Activated CD4-positive, alpha-beta memory T cell treated with anti-CD3 and anti-CD28 coated beads, Interleukin-2, amount 10 ng/mL, durations not matched to agents 7 days and 5 days (primary cell): ENCODE measurements at regions not wholly inside any gene's neighbourhood (a gene's known extent, or its start where the extent isn't known, plus 50 kb on each side); places are given as distances from the start of the nearest gene placed in this dataset.
A peak's percentile ranks its signal among the peaks of the same experiment; 100 is the strongest.

Source experiments
- CTCF ChIA-PET: fragments of 350-600 bp; sonication (Branson Sonifier 250); formaldehyde crosslinking; loops from one replicate; lab custom pipeline; 2021; ENCODE audit warnings: antibody characterized with exemption, inconsistent platforms; lab: Charles Lee
- POLR2A ChIA-PET: fragments of 350-600 bp; sonication (Branson Sonifier 250); formaldehyde crosslinking; loops from one replicate; lab custom pipeline; 2021; ENCODE audit warnings: antibody characterized with exemption; lab: Charles Lee
- DNase-seq: peaks from one replicate; pipeline ENCODE4 v3.0.0-alpha.2; 2020
- H3K27ac Mint-ChIP-seq: one replicate; pipeline ENCODE4 v1.8.0; 2021; ENCODE audit warnings: mild to moderate bottlenecking, mixed read lengths
- H3K27me3 Mint-ChIP-seq: one replicate; pipeline ENCODE4 v1.8.0; 2021; ENCODE audit warnings: mixed read lengths
- H3K36me3 Mint-ChIP-seq: one replicate; pipeline ENCODE4 v1.8.0; 2021; ENCODE audit warnings: low read depth, mixed read lengths
- H3K4me1 Mint-ChIP-seq: one replicate; pipeline ENCODE4 v1.8.0; 2021; ENCODE audit warnings: mixed read lengths
- H3K4me3 Mint-ChIP-seq: one replicate; pipeline ENCODE4 v1.8.0; 2021; ENCODE audit warnings: mild to moderate bottlenecking, mixed read lengths
- H3K9me3 Mint-ChIP-seq: one replicate; pipeline ENCODE4 v1.8.0; 2021; ENCODE audit warnings: mixed read lengths

GRCh38 chr5:174430940-174431339, 293.4 kb upstream of the MSX2 start:
- ChIA-PET CTCF (no interaction called here), POLR2A (no interaction called here)
- Mint-ChIP-seq H3K27ac (no peak overlapping the region), H3K4me3 (no peak overlapping the region), H3K27me3 (no peaks in the 10 kb centered on the region), H3K4me1 (no peaks in the 10 kb centered on the region), H3K36me3 (no peaks in the 10 kb centered on the region), H3K9me3 (no peaks in the 10 kb centered on the region)
- no peak for DNase-seq

- H3K27me3 Mint-ChIP-seq: no peaks in the 10 kb centered on the region
- no peaks in the 10 kb centered on the region for H3K9me3 Mint-ChIP-seq
- ChIA-PET POLR2A (no interaction called here), CTCF (no interaction called here)
- no peak for DNase-seq
- no peaks in the 10 kb centered on the region for H3K36me3 Mint-ChIP-seq
- H3K4me3 Mint-ChIP-seq: no peak overlapping the region
- no peaks in the 10 kb centered on the region for H3K4me1 Mint-ChIP-seq
- no peak overlapping the region for H3K27ac Mint-ChIP-seq
Measured at GRCh38 chr5:174431504-174431903, 292.9 kb upstream of the MSX2 start.

- DNase-seq: no peak
- Mint-ChIP-seq H3K4me3 (no peak overlapping the region), H3K27ac (no peak overlapping the region), H3K9me3 (peaks cover 4% of the 10 kb centered on the region), H3K27me3 (no peaks in the 10 kb centered on the region), H3K36me3 (no peaks in the 10 kb centered on the region), H3K4me1 (no peaks in the 10 kb centered on the region)
- CTCF ChIA-PET: no interaction called here
- POLR2A ChIA-PET: interaction anchor here (0.6 kb wide), 1 partner anchor 388 kb away, joined by 3 read pairs; no protein-coding TSS in a partner anchor
Measured at GRCh38 chr5:174433098-174433497, 291.3 kb upstream of the MSX2 start.

GRCh38 chr5:174436750-174437149, 287.6 kb upstream of the MSX2 start:
- no peak for DNase-seq
- Mint-ChIP-seq H3K4me1 (no peaks in the 10 kb centered on the region), H3K27me3 (no peaks in the 10 kb centered on the region), H3K36me3 (no peaks in the 10 kb centered on the region), H3K9me3 (peaks cover 6% of the 10 kb centered on the region), H3K4me3 (no peak overlapping the region), H3K27ac (no peak overlapping the region)
- ChIA-PET POLR2A (no interaction called here), CTCF (interaction anchor here (0.6 kb wide), 1 partner anchor 1885 kb away, joined by 3 read pairs; no protein-coding TSS in a partner anchor)

- Mint-ChIP-seq H3K36me3 (no peaks in the 10 kb centered on the region), H3K4me1 (no peaks in the 10 kb centered on the region), H3K27me3 (no peaks in the 10 kb centered on the region), H3K27ac (no peak overlapping the region), H3K4me3 (no peak overlapping the region), H3K9me3 (peaks cover 3% of the 10 kb centered on the region)
- ChIA-PET CTCF (no interaction called here), POLR2A (no interaction called here)
- DNase-seq: no peak
Measured at GRCh38 chr5:174444479-174445188, 279.7 kb upstream of the MSX2 start.

GRCh38 chr5:174446446-174446845, 277.9 kb upstream of the MSX2 start:
- Mint-ChIP-seq H3K27ac (no peak overlapping the region), H3K36me3 (no peaks in the 10 kb centered on the region), H3K9me3 (peaks cover 3% of the 10 kb centered on the region), H3K4me3 (no peak overlapping the region), H3K4me1 (no peaks in the 10 kb centered on the region), H3K27me3 (no peaks in the 10 kb centered on the region)
- ChIA-PET POLR2A (no interaction called here), CTCF (no interaction called here)
- DNase-seq: no peak

GRCh38 chr5:174446988-174447387, 277.4 kb upstream of the MSX2 start:
- Mint-ChIP-seq H3K4me1 (no peaks in the 10 kb centered on the region), H3K9me3 (peaks cover 3% of the 10 kb centered on the region), H3K27ac (no peak overlapping the region), H3K4me3 (no peak overlapping the region), H3K27me3 (no peaks in the 10 kb centered on the region), H3K36me3 (no peaks in the 10 kb centered on the region)
- CTCF ChIA-PET: no interaction called here
- no peak for DNase-seq
- POLR2A ChIA-PET: no interaction called here

- DNase-seq: no peak
- H3K4me3 Mint-ChIP-seq: no peak overlapping the region
- no peaks in the 10 kb centered on the region for H3K27me3 Mint-ChIP-seq
- no peaks in the 10 kb centered on the region for H3K4me1 Mint-ChIP-seq
- ChIA-PET CTCF (no interaction called here), POLR2A (no interaction called here)
- peaks cover 3% of the 10 kb centered on the region for H3K9me3 Mint-ChIP-seq
- no peaks in the 10 kb centered on the region for H3K36me3 Mint-ChIP-seq
- no peak overlapping the region for H3K27ac Mint-ChIP-seq
Measured at GRCh38 chr5:174448041-174448440, 276.3 kb upstream of the MSX2 start.

- ChIA-PET CTCF (no interaction called here), POLR2A (no interaction called here)
- Mint-ChIP-seq H3K27ac (no peak overlapping the region), H3K36me3 (no peaks in the 10 kb centered on the region), H3K9me3 (peaks cover 3% of the 10 kb centered on the region), H3K27me3 (no peaks in the 10 kb centered on the region), H3K4me3 (no peak overlapping the region), H3K4me1 (peaks cover 6% of the 10 kb centered on the region)
- DNase-seq: no peak
Measured at GRCh38 chr5:174448662-174449061, 275.7 kb upstream of the MSX2 start.

- POLR2A ChIA-PET: interaction anchor here (0.7 kb wide), 1 partner anchor 27 kb away, joined by 3 read pairs; no protein-coding TSS in a partner anchor
- H3K4me3 Mint-ChIP-seq: peak overlapping the region; percentile 59
- CTCF ChIA-PET: interaction anchor here (0.7 to 0.9 kb wide), 2 partner anchors 9 to 178 kb away, joined by 3 to 6 read pairs; no protein-coding TSS in a partner anchor
- peak overlapping the region; percentile 73 for H3K27ac Mint-ChIP-seq
- H3K27me3 Mint-ChIP-seq: no peaks in the 10 kb centered on the region
- peaks cover 18% of the 10 kb centered on the region for H3K4me1 Mint-ChIP-seq
- no peaks in the 10 kb centered on the region for H3K9me3 Mint-ChIP-seq
- no peaks in the 10 kb centered on the region for H3K36me3 Mint-ChIP-seq
- no peak for DNase-seq
Measured at GRCh38 chr5:174453690-174454089, 270.7 kb upstream of the MSX2 start.

GRCh38 chr5:174454464-174454863, 269.9 kb upstream of the MSX2 start:
- DNase-seq: peak; percentile 21
- no peaks in the 10 kb centered on the region for H3K36me3 Mint-ChIP-seq
- H3K27me3 Mint-ChIP-seq: no peaks in the 10 kb centered on the region
- no peaks in the 10 kb centered on the region for H3K9me3 Mint-ChIP-seq
- H3K4me1 Mint-ChIP-seq: peaks cover 18% of the 10 kb centered on the region
- H3K27ac Mint-ChIP-seq: peak overlapping the region; percentile 73
- ChIA-PET POLR2A (no interaction called here), CTCF (interaction anchor here (0.7 kb wide), 1 partner anchor 178 kb away, joined by 3 read pairs; no protein-coding TSS in a partner anchor)
- peak overlapping the region; percentile 59 for H3K4me3 Mint-ChIP-seq

- no peaks in the 10 kb centered on the region for H3K36me3 Mint-ChIP-seq
- H3K27me3 Mint-ChIP-seq: no peaks in the 10 kb centered on the region
- H3K27ac Mint-ChIP-seq: peak overlapping the region; percentile 58
- H3K4me1 Mint-ChIP-seq: peaks cover 20% of the 10 kb centered on the region
- DNase-seq: no peak
- no peak overlapping the region for H3K4me3 Mint-ChIP-seq
- ChIA-PET CTCF (no interaction called here), POLR2A (no interaction called here)
- H3K9me3 Mint-ChIP-seq: no peaks in the 10 kb centered on the region
Measured at GRCh38 chr5:174454890-174455289, 269.5 kb upstream of the MSX2 start.

GRCh38 chr5:174455301-174455700, 269.1 kb upstream of the MSX2 start:
- H3K27ac Mint-ChIP-seq: no peak overlapping the region
- H3K4me3 Mint-ChIP-seq: no peak overlapping the region
- POLR2A ChIA-PET: no interaction called here

More at GRCh38 chr5:174455301-174455700, 269.1 kb upstream of the MSX2 start:
- no peaks in the 10 kb centered on the region for H3K9me3 Mint-ChIP-seq
- no peaks in the 10 kb centered on the region for H3K36me3 Mint-ChIP-seq
- no peak for DNase-seq
- CTCF ChIA-PET: no interaction called here
- peaks cover 23% of the 10 kb centered on the region for H3K4me1 Mint-ChIP-seq
- H3K27me3 Mint-ChIP-seq: no peaks in the 10 kb centered on the region
